GM12878 (cell line): ENCODE measurements at regions not wholly inside any gene's neighbourhood (a gene's known extent, or its start where the extent isn't known, plus 50 kb on each side); places are given as distances from the start of the nearest gene placed in this dataset.

Source experiments
- ATAC-seq: fragments of 200-7000 bp; cut with Tn5 transposase; 3 replicates; pipeline ENCODE4 v1.9.1; 2020; ENCODE audit warnings: mild to moderate bottlenecking, moderate library complexity
- BruUV-seq: library from RNA; stranded (reverse); fragments of 400-500 nt; replicated peaks from 2 replicates; lab custom pipeline; 2021; lab: Mats Ljungman, UMichigan
- CTCF ChIA-PET: fragments of 300-600 bp; sonication (Branson Sonifier 250); formaldehyde crosslinking; extraction: SDS; loops from one replicate; lab custom pipeline; 2021; ENCODE audit warnings: inconsistent platforms; lab: Yijun Ruan, JAX
- POLR2A ChIA-PET: fragments of 350-600 bp; formaldehyde crosslinking; extraction: SDS; loops from one replicate; lab custom pipeline; 2021; ENCODE audit warnings: inconsistent platforms; lab: Charles Lee
- RAD21 ChIA-PET: fragments of 300-600 bp; sonication (Branson Sonifier 250); formaldehyde crosslinking; loops from one replicate; lab custom pipeline; 2023; ENCODE audit warnings: antibody characterized with exemption; ENCODE audit not compliant: unreplicated experiment; lab: Charles Lee
- SMC1A ChIA-PET: fragments of 300-600 bp; sonication (Branson Sonifier 250); formaldehyde crosslinking; loops from one replicate; lab custom pipeline; 2023; ENCODE audit not compliant: unreplicated experiment, uncharacterized antibody; lab: Charles Lee
- DNase-seq: peaks from one replicate; pipeline ENCODE4 v3.0.0-alpha.2; 2011; ENCODE audit warnings: low read depth, low spot score
- FAIRE-seq: peaks from 3 replicates; lab custom pipeline; 2011; peaks lifted over from hg19 to GRCh38; lab: Jason Lieb, UNC
- H2AFZ ChIP-seq: 2 replicates; pipeline ENCODE4 v1.6.0; 2011; ENCODE audit warnings: low read depth, low read length, control low read depth; ENCODE audit not compliant: control insufficient read depth
- H3K27ac ChIP-seq: 2 replicates; pipeline ENCODE4 v1.5.1; 2011; ENCODE audit warnings: control low read depth; ENCODE audit not compliant: control insufficient read depth, insufficient read depth
- H3K27me3 ChIP-seq, 2 experiments: replicated peaks in 1 of 2; 2 replicates each; pipeline versions ENCODE4 v1.6.0 to v1.6.1; 2011; ENCODE audit warnings: low read length in 1 of 2; ENCODE audit not compliant: control insufficient read depth in 2 of 2, insufficient read depth in 2 of 2
- H3K36me3 ChIP-seq, 2 experiments: 2 replicates each; pipeline ENCODE4 v1.5.1; 2011; ENCODE audit warnings: low read length in 1 of 2; ENCODE audit not compliant: control insufficient read depth in 2 of 2, insufficient read depth in 2 of 2
- H3K4me1 ChIP-seq: 2 replicates; pipeline ENCODE4 v1.6.1; 2011; ENCODE audit warnings: mild to moderate bottlenecking, low read length, moderate library complexity, mixed read lengths; ENCODE audit not compliant: control insufficient read depth, insufficient read depth
- H3K4me2 ChIP-seq: 2 replicates; pipeline ENCODE4 v1.6.0; 2011; ENCODE audit warnings: control low read depth; ENCODE audit not compliant: control insufficient read depth, insufficient read depth
- H3K4me3 ChIP-seq: fragments of 200-600 bp; sonication (generic); 2 replicates; pipeline ENCODE4 v1.5.1; 2016
- H3K79me2 ChIP-seq: 2 replicates; pipeline ENCODE4 v1.6.0; 2011; ENCODE audit warnings: low read length; ENCODE audit not compliant: control insufficient read depth, insufficient read depth
- H3K9ac ChIP-seq: 2 replicates; pipeline ENCODE4 v1.8.0; 2011; ENCODE audit warnings: low read length, control low read depth, mixed read lengths; ENCODE audit not compliant: control insufficient read depth, insufficient read depth
- H3K9me3 ChIP-seq: replicated peaks from 3 replicates; pipeline ENCODE4 v1.5.1; 2011; ENCODE audit warnings: mild to moderate bottlenecking, low read length; ENCODE audit not compliant: control insufficient read depth, insufficient read depth
- H4K20me1 ChIP-seq: 2 replicates; pipeline ENCODE4 v1.6.0; 2011; ENCODE audit not compliant: control insufficient read depth, insufficient read depth
- CBX3 ChIP-seq: fragments of 200-600 bp; sonication (generic); IDR thresholded peaks from 2 replicates; pipeline ENCODE4 v1.6.1; 2016; ENCODE audit warnings: low read depth, borderline replicate concordance
- E2F4 ChIP-seq: IDR thresholded peaks from 2 replicates; pipeline ENCODE4 v1.6.1; 2012; ENCODE audit warnings: low read depth, low read length, improper control_type of control experiment
- JUNB ChIP-seq: IDR thresholded peaks from 2 replicates; pipeline ENCODE4 v1.6.1; 2016; ENCODE audit warnings: antibody characterized with exemption, mild to moderate bottlenecking
- MAX ChIP-seq: IDR thresholded peaks from 2 replicates; pipeline ENCODE4 v1.6.1; 2012; ENCODE audit warnings: low read depth, low read length, improper control_type of control experiment
- NRF1 ChIP-seq: conservative IDR thresholded peaks from 2 replicates; pipeline ENCODE4 v1.6.1; 2011; ENCODE audit warnings: mild to moderate bottlenecking, low read depth, low read length, improper control_type of control experiment
- PAX5 ChIP-seq: IDR thresholded peaks from 2 replicates; pipeline ENCODE4 v1.6.1; 2011; ENCODE audit warnings: low read depth, low read length, borderline replicate concordance
- POU2F2 ChIP-seq: IDR thresholded peaks from 3 replicates; pipeline ENCODE4 v1.6.1; 2011; ENCODE audit warnings: low read depth, mild to moderate bottlenecking, low read length, borderline replicate concordance
- SMARCA5 ChIP-seq: fragments of 450-650 bp; IDR thresholded peaks from 2 replicates; pipeline ENCODE4 v1.6.1; 2017; ENCODE audit warnings: mild to moderate bottlenecking
- TCF7 ChIP-seq: IDR thresholded peaks from 2 replicates; pipeline ENCODE4 v1.6.1; 2014; ENCODE audit warnings: antibody characterized with exemption, borderline replicate concordance
- ZNF207 ChIP-seq: fragments of 450-650 bp; IDR thresholded peaks from 2 replicates; pipeline ENCODE4 v1.6.1; 2014; ENCODE audit warnings: antibody characterized with exemption, mild to moderate bottlenecking, borderline replicate concordance
- ZZZ3 ChIP-seq: IDR thresholded peaks from 2 replicates; pipeline ENCODE4 v1.6.1; 2011; ENCODE audit warnings: low read depth; ENCODE audit not compliant: control insufficient read depth, insufficient read length
- whole genome bisulfite sequencing: methylation state at CpG from one replicate; pipeline ENCODE4 v1.1.6; 2016; ENCODE audit warnings: low lambda C conversion rate; ENCODE audit not compliant: insufficient replicate concordance, insufficient coverage; ENCODE audit errors: missing lambda C conversion rate; 5-methylcytosine and 5-hydroxymethylcytosine counted together
- in situ Hi-C: fragments of 300-500 bp; cut with MboI; formaldehyde crosslinking; loops from 9 replicates; pipeline ENCODE4 v1.14.3; 2018; ENCODE audit warnings: mixed read lengths
- intact Hi-C: fragments of 100-400 bp; cut with micrococcal nuclease; formaldehyde crosslinking; loops from one replicate; pipeline ENCODE4 v1.14.2; 2022; ENCODE audit not compliant: unreplicated experiment

- ChIA-PET POLR2A (no interaction called here), CTCF (no interaction called here), RAD21 (no interaction called here), SMC1A (interaction anchor here (1.1 kb wide), 1 partner anchor 12 kb away, joined by 3 read pairs; no protein-coding TSS in a partner anchor)
- intact Hi-C loops (no loop called here), in situ Hi-C loops (no loop called here)
- Histone ChIP-seq H3K27ac (no peak overlapping the region), H2AFZ (no peak overlapping the region), H3K9me3 (no peaks in the 10 kb centered on the region), H3K9ac (no peak overlapping the region), H3K4me3 (no peak overlapping the region), H3K79me2 (no peaks in the 10 kb centered on the region), H3K36me3 (no peaks in the 10 kb centered on the region), H3K4me2 (no peak overlapping the region), H4K20me1 (no peaks in the 10 kb centered on the region), H3K4me1 (no peaks in the 10 kb centered on the region), H3K27me3 (no peaks in the 10 kb centered on the region; a peak in 1 of 4 replicates)
- TF ChIP-seq PAX5 (no peak), ZZZ3 (no peak), SMARCA5 (no peak), E2F4 (no peak), POU2F2 (no peak), TCF7 (no peak)
- DNase-seq (no peak), ATAC-seq (no peak), FAIRE-seq (no peak)
- BruUV-seq = no TSS peak
- WGBS = 7% methylated on average over 9 of the region's 9 CpGs
These were observed 249.4 kb upstream of the KLHL29 start for GRCh38 chr2:23135481-23136100.

- in situ Hi-C loops (no loop called here), intact Hi-C loops (no loop called here)
- H3K9ac ChIP-seq = no peak overlapping the region
- ChIA-PET RAD21 (no interaction called here), CTCF (no interaction called here), POLR2A (no interaction called here), SMC1A (no interaction called here)
- H3K79me2 ChIP-seq = no peaks in the 10 kb centered on the region
- H3K36me3 ChIP-seq = no peaks in the 10 kb centered on the region
- no peak overlapping the region for H2AFZ ChIP-seq
- no TSS peak for BruUV-seq
- H3K4me1 ChIP-seq = no peaks in the 10 kb centered on the region
- H3K4me3 ChIP-seq = no peak overlapping the region
- H3K9me3 ChIP-seq = no peaks in the 10 kb centered on the region
- ATAC-seq = no peak
- FAIRE-seq = no peak
- TF ChIP-seq MAX (no peak), ZNF207 (no peak), CBX3 (no peak), NRF1 (no peak), JUNB (no peak)
- H4K20me1 ChIP-seq = no peaks in the 10 kb centered on the region
- 0% methylated on average over 2 of the region's 2 CpGs for WGBS
- H3K27me3 ChIP-seq = peaks cover 0 to 1% of the 10 kb centered on the region in 2 experiments; a peak in 2 of 4 replicates
- no peak overlapping the region for H3K4me2 ChIP-seq
- no peak for DNase-seq
- no peak overlapping the region for H3K27ac ChIP-seq
These were observed 247.8 kb upstream of the KLHL29 start for GRCh38 chr2:23137166-23137565.
